Ovary (tissue), 3 donors: ENCODE measurements at regions not wholly inside any gene's neighbourhood (a gene's known extent, or its start where the extent isn't known, plus 50 kb on each side); places are given as distances from the start of the nearest gene placed in this dataset.

Experiments
- EP300 ChIP-seq: sonication (generic); formaldehyde crosslinking; IDR thresholded peaks from one replicate; pipeline ENCODE4 v1.6.1; 2017; ENCODE audit warnings: antibody characterized with exemption
- POLR2A ChIP-seq: fragments of 450-650 bp; IDR thresholded peaks from one replicate; pipeline ENCODE4 v1.6.1; 2017; ENCODE audit warnings: antibody characterized with exemption, mild to moderate bottlenecking, moderate library complexity
- TF ChIP-seq, protein P1 (sequence below), 3 donors: fragments of 450-650 bp in 2 of 3; fragments of 200-600 bp in 1 of 3; IDR thresholded peaks; one replicate each; pipeline versions ENCODE4 v1.5.1 to v1.8.0; 2016 to 2022; ENCODE audit warnings: antibody characterized with exemption in 3 of 3, mild to moderate bottlenecking in 1 of 3
- donor health status: DM: no; HTN: no; CAD: no.

DNA sequence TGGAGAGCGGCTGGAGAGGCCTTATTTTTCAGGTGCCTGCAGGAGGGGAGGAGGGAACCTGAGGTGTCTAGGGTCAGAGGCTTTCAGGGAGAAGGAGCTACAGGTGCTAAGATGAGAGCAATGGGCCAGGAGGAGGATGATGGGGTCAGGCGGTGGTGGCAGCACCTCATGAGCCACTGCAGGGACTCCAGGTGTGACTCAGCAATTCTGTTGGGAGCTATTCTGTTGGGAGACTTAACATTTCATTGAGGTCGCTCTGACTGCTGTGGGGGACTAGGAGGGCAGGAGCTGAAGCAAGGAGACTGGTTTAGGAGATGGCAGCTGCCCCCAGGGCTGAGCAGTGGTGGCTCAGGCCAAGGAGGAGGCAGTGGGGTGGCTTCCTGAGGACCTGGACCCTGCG is 65.0 kb downstream of the CLDN34 start:
- TF ChIP-seq POLR2A (no peak), EP300 (no peak)
- TF ChIP-seq, protein P1, sequence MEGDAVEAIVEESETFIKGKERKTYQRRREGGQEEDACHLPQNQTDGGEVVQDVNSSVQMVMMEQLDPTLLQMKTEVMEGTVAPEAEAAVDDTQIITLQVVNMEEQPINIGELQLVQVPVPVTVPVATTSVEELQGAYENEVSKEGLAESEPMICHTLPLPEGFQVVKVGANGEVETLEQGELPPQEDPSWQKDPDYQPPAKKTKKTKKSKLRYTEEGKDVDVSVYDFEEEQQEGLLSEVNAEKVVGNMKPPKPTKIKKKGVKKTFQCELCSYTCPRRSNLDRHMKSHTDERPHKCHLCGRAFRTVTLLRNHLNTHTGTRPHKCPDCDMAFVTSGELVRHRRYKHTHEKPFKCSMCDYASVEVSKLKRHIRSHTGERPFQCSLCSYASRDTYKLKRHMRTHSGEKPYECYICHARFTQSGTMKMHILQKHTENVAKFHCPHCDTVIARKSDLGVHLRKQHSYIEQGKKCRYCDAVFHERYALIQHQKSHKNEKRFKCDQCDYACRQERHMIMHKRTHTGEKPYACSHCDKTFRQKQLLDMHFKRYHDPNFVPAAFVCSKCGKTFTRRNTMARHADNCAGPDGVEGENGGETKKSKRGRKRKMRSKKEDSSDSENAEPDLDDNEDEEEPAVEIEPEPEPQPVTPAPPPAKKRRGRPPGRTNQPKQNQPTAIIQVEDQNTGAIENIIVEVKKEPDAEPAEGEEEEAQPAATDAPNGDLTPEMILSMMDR (IDR thresholded peaks at IDR 0.05) = no peak
